Hematopoietic multipotent progenitor cell (in vitro differentiated cells): ENCODE measurements at regions not wholly inside any gene's neighbourhood (a gene's known extent, or its start where the extent isn't known, plus 50 kb on each side); places are given as distances from the start of the nearest gene placed in this dataset.
"Not testable (repeated sequence)": the region's sequence is repeated elsewhere in the genome, so short reads cannot be mapped to it uniquely, and the experiment has no call there.

Source experiments
- DNase-seq, 3 donors: peaks; one replicate each; pipeline ENCODE4 v3.0.0-alpha.2; 2011 to 2015; ENCODE audit warnings: low read depth in 2 of 3, low spot score in 2 of 3

GRCh38 chr7:13115157-13115772 lies 427.8 kb downstream of the ARL4A start:
- no peak for DNase-seq

- DNase-seq: no peak
Observed at GRCh38 chr7:13115855-13116254, 428.4 kb downstream of the ARL4A start.

DNA sequence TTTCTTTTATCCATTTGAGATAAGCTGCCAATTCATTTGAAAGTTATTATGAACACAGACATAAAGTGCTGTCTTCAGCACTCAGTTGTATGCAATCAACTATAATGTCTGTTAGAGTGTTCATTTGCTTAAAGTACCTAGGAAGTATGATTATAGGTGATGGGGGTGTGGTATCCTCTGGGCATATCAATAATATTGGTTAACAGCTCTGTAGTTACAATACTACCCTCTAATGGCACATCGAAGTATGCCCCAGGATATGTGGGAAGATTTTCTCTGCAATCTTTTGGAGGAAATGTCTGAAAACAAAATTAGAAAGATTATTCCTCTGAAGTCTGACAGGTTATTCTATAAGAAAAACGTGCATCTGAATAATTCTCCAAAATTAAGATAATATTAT lies 429.7 kb downstream of the ARL4A start:
- DNase-seq: no peak

GRCh38 chr7:13117592-13117991 lies 430.2 kb downstream of the ARL4A start:
- DNase-seq: no peak

DNA sequence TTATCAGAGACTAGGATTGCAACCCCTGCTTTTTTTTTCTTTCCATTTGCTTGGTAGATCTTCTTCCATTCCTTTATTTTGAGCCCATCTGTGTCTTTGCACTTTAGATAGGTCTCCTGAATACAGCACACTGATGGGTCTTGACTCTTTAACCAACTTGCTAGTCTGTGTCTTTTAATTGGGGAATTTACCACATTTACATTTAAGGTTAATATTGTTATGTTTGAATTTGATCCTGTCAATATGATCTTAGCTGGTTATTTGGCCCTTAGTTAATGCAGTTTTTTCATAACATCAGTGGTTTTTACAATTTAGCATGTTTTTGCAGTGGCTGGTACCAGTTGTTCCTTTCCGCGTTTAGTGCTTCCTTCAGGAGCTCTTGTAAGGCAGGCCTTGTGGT lies 437.2 kb downstream of the ARL4A start:
- not testable (repeated sequence) for DNase-seq

DNA sequence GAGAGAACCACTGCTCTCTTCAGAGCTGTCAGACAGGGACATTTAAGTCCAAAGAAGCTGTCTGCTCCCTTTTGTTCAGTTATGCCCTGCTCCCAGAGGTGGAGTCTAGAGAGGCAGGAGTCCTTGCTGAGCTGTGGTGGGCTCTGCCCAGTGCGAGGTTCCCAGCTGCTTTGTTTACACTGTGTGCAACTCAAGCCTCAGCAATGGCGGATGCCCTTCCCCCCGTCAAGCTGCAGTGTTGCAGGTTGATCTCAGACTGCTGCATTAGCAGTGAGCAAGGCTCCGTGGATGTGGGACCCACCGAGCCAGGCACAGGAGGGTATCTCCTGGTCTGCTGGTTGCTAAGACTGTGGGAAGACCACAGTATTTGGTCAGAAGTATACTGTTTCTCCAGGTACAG lies 438.9 kb downstream of the ARL4A start:
- no peak for DNase-seq

GRCh38 chr7:13130321-13130720 lies 442.9 kb downstream of the ARL4A start:
- DNase-seq: no peak

DNA sequence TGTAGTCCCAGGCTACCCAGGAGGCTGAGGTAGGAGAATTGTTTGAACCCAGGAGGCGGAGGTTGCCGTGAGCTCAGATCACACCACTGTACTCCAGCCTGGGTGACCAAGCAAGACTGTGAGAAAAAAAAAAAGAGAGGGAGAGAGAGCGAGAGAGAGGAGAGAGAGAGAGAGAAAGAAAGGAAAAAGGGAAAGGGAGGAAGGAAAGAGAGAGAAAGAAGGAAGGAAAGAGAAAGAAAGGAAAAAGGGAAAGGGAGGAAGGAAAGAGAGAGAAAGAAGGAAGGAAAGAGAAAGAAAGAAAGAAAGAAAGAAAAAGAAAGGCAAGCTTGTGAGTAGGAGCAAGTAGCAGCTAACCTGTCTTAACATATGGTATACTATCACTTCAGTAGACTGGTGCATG lies 443.5 kb downstream of the ARL4A start:
- not testable (repeated sequence) for DNase-seq

DNA sequence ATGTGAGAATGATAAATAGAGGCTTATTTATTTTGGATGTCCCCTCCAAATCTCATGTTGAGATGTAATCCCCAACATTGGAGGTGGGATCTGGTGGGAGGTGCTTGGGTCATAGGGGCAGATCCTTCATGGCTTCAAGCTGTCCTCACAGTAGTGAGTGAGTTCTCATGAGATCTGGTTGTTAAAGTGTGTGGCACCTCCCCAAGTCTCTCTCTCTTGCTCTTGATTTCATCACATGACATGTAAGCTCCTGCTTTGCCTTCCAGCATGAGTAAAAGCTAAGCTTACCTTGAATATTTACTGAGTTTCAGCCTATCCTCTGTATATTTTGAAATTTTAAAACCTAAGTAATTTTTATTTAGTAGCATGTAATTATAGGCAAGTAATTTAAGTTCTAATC lies 444.9 kb downstream of the ARL4A start:
- DNase-seq: no peak

- not testable (repeated sequence) for DNase-seq
Observed at GRCh38 chr7:13136345-13136744, 448.9 kb downstream of the ARL4A start.

DNA sequence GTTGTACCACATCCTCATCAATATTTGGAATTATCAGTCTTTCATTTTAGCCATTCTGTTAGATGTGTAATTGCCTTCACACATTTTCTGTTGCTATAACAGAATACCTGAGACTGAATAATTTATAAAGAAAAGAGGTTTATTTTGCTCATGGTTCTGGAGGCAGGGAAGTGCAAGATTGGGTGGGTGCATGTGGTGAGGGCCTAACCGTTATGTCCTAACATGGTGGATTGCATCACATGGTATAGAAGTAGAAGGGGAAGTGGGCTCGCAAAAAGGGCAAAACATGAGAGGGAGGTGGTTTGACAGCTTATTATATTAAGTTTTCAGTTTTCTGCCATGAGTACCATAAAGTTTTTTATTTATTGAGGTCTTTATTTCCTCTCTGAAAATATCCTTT lies 452.0 kb downstream of the ARL4A start:
- DNase-seq: no peak

DNA sequence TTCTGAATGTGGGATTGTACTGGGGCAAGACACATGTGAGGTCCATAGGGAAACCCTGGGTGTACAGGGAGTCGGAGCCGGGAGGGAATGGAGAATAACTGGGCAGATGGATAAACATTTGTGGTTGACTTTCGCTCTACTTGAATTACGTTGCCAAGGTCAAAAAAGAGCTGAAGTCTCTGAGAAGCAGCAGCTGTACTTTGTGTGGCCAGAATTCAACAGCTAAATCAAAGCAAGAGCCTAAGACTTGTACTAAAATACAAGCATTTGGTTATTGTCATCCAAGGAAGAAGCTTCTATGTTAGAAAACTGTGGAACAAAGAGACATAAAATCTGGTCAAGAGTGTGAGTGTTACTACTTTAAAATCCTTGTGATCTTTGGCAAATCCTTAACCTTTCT lies 457.2 kb downstream of the ARL4A start:
- DNase-seq: no peak

DNA sequence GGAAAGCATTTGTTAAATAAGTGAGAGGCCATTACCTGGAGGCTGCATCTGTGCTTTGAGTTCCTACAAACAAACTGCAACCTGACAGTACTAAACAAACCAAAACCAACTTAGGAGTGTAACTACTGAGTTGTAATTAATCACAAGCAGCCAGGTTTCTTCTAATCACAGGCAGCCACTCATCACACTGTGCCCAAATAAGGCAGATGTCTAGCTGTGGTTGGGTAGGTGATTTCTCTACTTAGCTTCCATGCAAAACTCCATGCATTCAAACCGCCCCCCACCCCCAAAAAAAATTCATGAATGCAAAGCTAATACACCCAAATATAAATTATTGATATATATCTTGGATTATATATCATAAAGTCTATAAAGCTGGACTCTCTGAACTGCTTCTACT lies 461.1 kb downstream of the ARL4A start:
- no peak for DNase-seq

GRCh38 chr7:13151978-13152377 lies 464.5 kb downstream of the ARL4A start:
- DNase-seq: no peak

DNA sequence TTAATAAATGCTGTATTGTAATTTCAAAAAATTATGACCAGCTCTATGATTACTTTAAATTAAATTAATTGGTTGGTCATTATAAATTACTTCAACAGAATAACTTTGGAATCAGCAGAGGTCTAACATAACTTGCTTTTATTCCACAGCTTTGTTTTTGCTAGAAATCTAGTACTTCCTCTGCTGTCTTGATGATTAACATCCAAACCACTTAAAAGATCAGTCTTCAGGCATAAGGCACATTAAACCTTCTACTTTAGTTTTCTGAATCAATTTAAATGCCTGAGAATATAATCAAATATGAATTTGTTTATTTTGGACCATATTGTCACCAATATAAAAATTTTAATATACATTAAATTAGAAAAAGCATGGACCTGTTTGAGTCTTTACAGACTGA lies 465.3 kb downstream of the ARL4A start:
- DNase-seq: peak in 1 of 3 donors; percentile 5

DNA sequence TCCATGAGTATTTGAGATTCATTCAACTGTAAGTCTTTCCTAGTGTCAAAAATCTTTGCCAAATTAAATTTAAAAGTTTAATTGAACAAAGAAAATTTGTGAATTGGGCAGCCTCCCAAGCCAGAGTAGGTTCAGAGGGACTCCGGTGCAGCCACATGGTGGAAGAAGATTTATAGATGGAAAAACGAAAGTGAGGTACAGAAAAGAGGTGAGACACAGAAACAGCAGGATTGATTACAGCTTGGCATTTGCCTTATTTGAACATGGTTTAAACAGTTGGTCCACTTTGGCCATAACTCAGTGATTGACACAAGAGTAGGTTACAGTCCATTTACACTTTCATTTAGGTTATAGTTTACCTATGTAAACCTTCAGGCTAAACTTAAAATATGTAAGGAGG lies 465.8 kb downstream of the ARL4A start:
- DNase-seq: no peak

DNA sequence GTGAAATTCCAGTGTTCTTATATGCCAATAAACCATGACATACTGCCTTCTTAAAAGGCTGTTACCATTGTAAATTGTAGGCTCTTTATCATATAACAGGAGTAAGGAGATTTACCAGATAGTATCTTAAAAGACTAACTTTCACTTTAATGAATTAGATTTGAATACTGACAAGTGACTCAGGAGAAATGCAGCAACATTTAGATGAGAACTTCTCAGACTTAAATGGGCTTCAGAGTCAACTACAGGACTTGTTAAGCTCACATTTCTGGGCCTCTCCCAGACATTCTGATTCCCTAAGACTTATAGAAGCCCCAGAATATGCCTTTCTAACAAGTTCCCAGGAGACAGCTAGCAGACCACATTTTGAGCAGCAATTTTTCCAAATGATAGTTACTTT lies 466.3 kb downstream of the ARL4A start:
- DNase-seq: no peak

DNA sequence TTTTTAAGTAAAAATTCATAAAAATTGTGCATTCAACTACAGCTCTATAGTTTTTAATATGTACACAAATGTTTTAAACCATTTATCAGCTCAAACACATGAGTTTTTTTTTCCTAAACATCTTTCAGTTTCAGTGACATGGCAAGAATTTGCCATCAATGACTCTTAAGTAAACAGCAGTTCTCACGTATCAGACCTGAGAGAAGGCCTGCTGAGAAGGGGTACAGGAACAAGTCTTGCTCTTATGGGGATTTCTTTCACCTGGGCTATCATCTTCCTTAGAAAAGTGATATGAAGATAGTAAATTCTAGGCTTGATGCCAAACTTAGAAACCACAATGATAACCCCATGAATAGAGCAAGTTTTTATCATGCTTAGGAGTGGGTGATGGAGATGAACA lies 467.8 kb downstream of the ARL4A start:
- peak in 1 of 3 donors; percentile 10 for DNase-seq

DNA sequence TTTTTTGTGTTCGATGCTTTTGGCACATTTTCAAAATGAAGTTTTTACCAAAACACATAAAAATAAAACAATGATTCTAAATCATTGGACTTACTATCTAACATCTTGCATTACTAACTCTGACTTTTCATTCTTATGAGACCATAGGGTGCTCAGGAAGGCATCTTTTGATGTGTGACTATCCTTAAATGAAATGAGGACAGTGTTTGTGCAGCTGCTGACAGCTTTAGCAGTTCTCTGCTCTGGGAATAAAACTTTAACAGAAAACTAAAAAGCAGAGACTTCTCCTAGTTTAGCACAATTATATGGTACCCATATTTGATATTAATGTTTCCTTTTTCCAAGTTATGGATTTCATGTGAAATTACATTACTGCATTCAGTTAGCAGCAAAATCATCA lies 471.6 kb downstream of the ARL4A start:
- no peak for DNase-seq

DNA sequence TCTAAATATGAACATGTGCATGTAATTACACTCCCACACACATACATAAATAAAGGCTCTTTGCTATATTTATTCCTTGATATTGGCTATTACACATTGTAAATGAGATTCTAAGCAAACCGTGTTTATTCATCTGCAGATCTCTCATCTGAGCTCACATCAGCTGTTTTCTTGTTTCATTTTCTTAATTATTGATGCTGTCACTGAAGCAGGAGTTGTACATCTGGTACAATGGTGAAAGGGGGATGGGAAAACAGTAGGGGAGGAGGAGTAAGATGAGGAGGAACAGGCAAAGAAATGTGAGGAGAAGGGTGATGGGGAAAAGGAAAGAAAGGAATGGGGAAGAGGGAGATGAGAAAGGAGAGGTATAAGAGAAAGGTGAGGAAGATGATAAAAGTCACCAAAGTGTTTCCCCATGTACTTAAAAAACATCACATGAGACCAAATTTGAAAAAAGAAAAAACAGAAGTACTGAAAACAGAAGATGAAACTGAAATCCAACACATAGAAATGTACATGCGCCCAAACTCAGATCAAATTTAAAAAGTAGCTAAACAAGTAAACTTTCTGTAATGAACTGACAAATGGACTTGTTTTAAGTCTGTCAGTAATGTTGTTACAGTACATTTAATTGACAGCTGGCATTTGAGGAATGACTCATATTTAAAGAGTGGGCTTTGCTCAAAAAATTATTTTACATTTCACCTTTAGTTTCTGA lies 472.2 kb downstream of the ARL4A start:
- DNase-seq: no peak

DNA sequence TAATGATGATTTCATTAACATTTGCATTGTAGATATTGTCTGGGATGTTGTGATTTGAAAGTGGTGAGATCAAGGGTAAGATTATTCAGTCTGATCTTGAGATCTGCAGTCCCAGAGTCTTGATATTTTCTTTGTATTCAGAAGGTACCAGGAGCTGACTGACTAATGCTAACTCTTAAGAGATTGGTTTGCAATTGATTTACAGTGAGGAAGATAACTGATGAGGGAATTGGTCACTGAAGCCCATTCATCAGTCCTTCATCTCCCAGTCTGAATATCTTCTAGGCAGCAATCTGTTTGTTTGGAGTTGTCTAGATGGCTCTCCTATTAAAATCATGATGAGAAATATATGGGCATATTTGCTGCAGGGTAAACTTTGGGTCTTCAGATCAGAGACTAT lies 473.7 kb downstream of the ARL4A start:
- no peak for DNase-seq

- peak in 2 of 3 donors; percentile 33 to 68 for DNase-seq
Observed at GRCh38 chr7:13165854-13166253, 478.4 kb downstream of the ARL4A start.

DNA sequence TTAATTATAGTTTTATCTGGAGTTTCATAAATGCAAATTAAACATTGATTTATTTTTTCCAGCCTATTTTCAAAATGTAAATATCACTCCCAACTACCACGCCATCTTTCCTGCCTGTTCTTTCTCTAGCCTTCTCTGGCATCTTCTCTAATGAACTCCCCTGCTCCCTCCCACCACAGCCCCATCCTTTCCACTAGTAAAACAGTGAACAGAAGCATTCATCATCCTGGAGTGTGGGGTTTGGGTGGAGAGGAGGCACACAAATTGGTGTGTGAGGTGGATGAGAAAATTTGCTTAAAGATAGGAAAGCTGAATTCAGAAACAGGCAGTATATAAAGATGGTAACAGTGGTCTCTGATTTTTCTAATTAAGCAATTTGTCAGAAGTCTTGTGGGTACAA lies 479.4 kb downstream of the ARL4A start:
- no peak for DNase-seq
